Right cardiac atrium (tissue), 5 donors: ENCODE measurements at regions not wholly inside any gene's neighbourhood (a gene's known extent, or its start where the extent isn't known, plus 50 kb on each side); places are given as distances from the start of the nearest gene placed in this dataset.

ENCODE experiments used
- ATAC-seq, 2 donors: fragments of 200-7000 bp; cut with Tn5 transposase; one replicate each; pipeline versions ENCODE4 v1.8.0 to v1.9.1; 2020; ENCODE audit warnings: moderate library complexity in 2 of 2, mild to moderate bottlenecking in 1 of 2
- DNase-seq, 3 donors: peaks; one replicate each; pipeline ENCODE4 v3.0.0-alpha.2; 2020
- H3K27ac ChIP-seq: one replicate; pipeline ENCODE4 v1.5.1; 2013; ENCODE audit warnings: mild to moderate bottlenecking, low read length, control low read depth, moderate library complexity
- H3K27me3 ChIP-seq: one replicate; pipeline ENCODE4 v1.6.1; 2013; ENCODE audit not compliant: control insufficient read depth, insufficient read depth
- H3K4me1 ChIP-seq: one replicate; pipeline ENCODE4 v1.6.1; 2013; ENCODE audit warnings: low read length; ENCODE audit not compliant: control insufficient read depth, insufficient read depth
- H3K4me3 ChIP-seq: one replicate; pipeline ENCODE4 v1.5.1; 2013; ENCODE audit warnings: low read length, control low read depth
- H3K9me3 ChIP-seq: one replicate; pipeline ENCODE4 v1.6.1; 2013; ENCODE audit warnings: low read length; ENCODE audit not compliant: control insufficient read depth
- WGBS: extraction: QIAGEN DNeasy Blood & Tissue Kit; methylation state at CpG from one replicate; pipeline ENCODE4 v1.1.7; 2013; 5-methylcytosine and 5-hydroxymethylcytosine counted together
- intact Hi-C, 4 donors: fragments of 100-400 bp; cut with DNase I; formaldehyde crosslinking; loops; one replicate each; pipeline versions ENCODE4 v1.11.0 to v1.14.0; 2022 to 2023
- donor health status: healthy with polysubstance abuse.
- donor health status: DM: no; HTN: yes; CAD: no.
- donor health status: DM: no; HTN: no; CAD: no.
- donor health status: DM: no; HTN: yes; CAD: no; lungs with severe emphysema.
- donor health status: DM: yes; HTN: yes; CAD: no.

GRCh38 chr1:34296059-34296458, 119.4 kb downstream of the C1orf94 start:
- Histone ChIP-seq H3K9me3 (no peaks in the 10 kb centered on the region), H3K4me1 (no peaks in the 10 kb centered on the region), H3K4me3 (no peak overlapping the region), H3K27ac (no peak overlapping the region), H3K27me3 (no peaks in the 10 kb centered on the region)
- ATAC-seq = no peak
- intact Hi-C loops = no loop called here
- WGBS = 54% methylated on average over 6 of the region's 6 CpGs
- no peak for DNase-seq

DNA sequence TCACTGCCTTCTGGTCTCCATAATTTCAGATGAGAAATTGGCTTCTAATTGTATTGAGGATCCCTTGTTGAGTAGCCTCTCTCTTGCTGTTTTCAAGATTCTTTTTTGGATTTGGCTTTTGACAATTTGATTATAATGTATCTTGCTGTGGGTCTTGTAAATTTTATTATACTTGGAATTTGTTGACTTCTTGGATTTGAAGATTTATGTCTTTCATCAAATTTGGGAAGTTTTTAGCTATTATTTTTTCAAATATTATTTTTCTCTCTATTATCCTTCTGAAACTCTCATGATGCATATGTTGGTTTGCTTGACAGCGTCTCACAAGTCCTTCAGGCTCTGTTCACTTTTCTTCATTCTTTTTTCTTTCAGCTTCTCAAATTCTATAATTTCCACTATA, 126.1 kb downstream of the C1orf94 start:
- ATAC-seq (no peak), DNase-seq (no peak)
- Histone ChIP-seq H3K27ac (no peak overlapping the region), H3K9me3 (no peaks in the 10 kb centered on the region), H3K4me3 (no peak overlapping the region), H3K4me1 (no peaks in the 10 kb centered on the region), H3K27me3 (no peaks in the 10 kb centered on the region)
- intact Hi-C loops = no loop called here
- WGBS = 94% methylated on average over 1 of the region's 1 CpG

- Histone ChIP-seq H3K4me3 (no peak overlapping the region), H3K4me1 (no peaks in the 10 kb centered on the region), H3K27me3 (no peaks in the 10 kb centered on the region), H3K9me3 (no peaks in the 10 kb centered on the region), H3K27ac (no peak overlapping the region)
- intact Hi-C loops = no loop called here
- ATAC-seq (no peak), DNase-seq (no peak)
Observed at GRCh38 chr1:34303218-34303617, 126.5 kb downstream of the C1orf94 start.

DNA sequence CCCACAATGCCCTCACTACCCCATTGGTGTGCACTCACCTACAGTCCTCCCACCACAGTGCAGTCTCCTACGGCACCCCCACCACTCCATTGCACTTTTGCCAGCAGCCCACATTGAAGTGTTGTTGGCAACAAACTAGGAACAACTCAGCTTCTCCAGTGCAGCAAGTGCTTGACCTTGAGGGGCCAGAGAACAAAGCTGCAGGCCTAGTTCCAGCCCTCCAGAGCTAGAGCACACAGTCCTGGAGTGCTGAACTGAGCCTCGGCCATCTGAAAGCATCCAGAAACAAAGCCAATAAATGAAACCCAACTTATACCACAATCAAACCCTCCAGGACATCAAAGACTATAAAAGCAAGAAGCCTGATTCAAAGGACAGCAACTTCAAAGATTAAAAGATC, 129.9 kb downstream of the C1orf94 start:
- DNase-seq (no peak), ATAC-seq (no peak)
- intact Hi-C loops = no loop called here
- no peak overlapping the region for H3K4me3 ChIP-seq
- no peak overlapping the region for H3K27ac ChIP-seq
- 64% methylated on average over 2 of the region's 2 CpGs for WGBS
- no peaks in the 10 kb centered on the region for H3K27me3 ChIP-seq
- no peaks in the 10 kb centered on the region for H3K9me3 ChIP-seq
- H3K4me1 ChIP-seq = no peaks in the 10 kb centered on the region

DNA sequence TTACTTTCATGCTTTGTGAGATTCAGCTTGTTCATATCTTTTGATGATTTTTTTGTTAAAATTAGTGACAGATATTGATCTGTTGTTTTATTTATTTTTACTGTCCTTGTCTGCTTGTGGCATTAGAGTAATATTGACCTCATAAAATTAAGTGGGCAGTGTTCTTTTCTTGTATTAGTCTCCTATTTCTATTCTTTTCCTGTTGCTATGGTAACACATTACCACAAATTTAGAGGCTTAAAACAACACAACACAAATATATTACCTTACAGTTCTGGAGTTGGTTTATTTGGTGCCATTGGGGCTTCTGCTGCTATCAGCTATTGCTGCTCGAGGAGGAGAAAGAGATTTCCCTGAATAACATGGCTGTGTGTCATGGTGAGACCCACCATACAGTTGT, 135.7 kb downstream of the C1orf94 start:
- DNase-seq = no peak
- WGBS = 20% methylated on average over 1 of the region's 1 CpG

GRCh38 chr1:34315974-34316373, 139.3 kb downstream of the C1orf94 start:
- no peak for DNase-seq
- Histone ChIP-seq H3K4me3 (no peak overlapping the region), H3K9me3 (peaks cover 3% of the 10 kb centered on the region), H3K4me1 (no peaks in the 10 kb centered on the region), H3K27me3 (no peaks in the 10 kb centered on the region), H3K27ac (no peak overlapping the region)
- intact Hi-C loops = no loop called here
- no peak for ATAC-seq
- 60% methylated on average over 1 of the region's 1 CpG for WGBS

More for the DNA sequence above, 135.7 kb downstream of the C1orf94 start:
- Histone ChIP-seq H3K9me3 (peaks cover 3% of the 10 kb centered on the region), H3K27ac (no peak overlapping the region), H3K4me1 (no peaks in the 10 kb centered on the region), H3K27me3 (no peaks in the 10 kb centered on the region), H3K4me3 (no peak overlapping the region)
- intact Hi-C loops = no loop called here
- no peak for ATAC-seq

- Histone ChIP-seq H3K9me3 (peaks cover 3% of the 10 kb centered on the region), H3K27ac (no peak overlapping the region), H3K4me3 (no peak overlapping the region), H3K4me1 (no peaks in the 10 kb centered on the region), H3K27me3 (no peaks in the 10 kb centered on the region)
- intact Hi-C loops = no loop called here
- ATAC-seq (no peak), DNase-seq (no peak)
Observed at GRCh38 chr1:34316773-34317172, 140.1 kb downstream of the C1orf94 start.

- WGBS = 42% methylated on average over 4 of the region's 4 CpGs
- H3K27me3 ChIP-seq = no peaks in the 10 kb centered on the region
- no peak overlapping the region for H3K4me3 ChIP-seq
- intact Hi-C loops = no loop called here
- DNase-seq (no peak), ATAC-seq (no peak)
- H3K9me3 ChIP-seq = peaks cover 3% of the 10 kb centered on the region
- H3K4me1 ChIP-seq = no peaks in the 10 kb centered on the region
- no peak overlapping the region for H3K27ac ChIP-seq
Observed at GRCh38 chr1:34319218-34319617, 142.5 kb downstream of the C1orf94 start.

DNA sequence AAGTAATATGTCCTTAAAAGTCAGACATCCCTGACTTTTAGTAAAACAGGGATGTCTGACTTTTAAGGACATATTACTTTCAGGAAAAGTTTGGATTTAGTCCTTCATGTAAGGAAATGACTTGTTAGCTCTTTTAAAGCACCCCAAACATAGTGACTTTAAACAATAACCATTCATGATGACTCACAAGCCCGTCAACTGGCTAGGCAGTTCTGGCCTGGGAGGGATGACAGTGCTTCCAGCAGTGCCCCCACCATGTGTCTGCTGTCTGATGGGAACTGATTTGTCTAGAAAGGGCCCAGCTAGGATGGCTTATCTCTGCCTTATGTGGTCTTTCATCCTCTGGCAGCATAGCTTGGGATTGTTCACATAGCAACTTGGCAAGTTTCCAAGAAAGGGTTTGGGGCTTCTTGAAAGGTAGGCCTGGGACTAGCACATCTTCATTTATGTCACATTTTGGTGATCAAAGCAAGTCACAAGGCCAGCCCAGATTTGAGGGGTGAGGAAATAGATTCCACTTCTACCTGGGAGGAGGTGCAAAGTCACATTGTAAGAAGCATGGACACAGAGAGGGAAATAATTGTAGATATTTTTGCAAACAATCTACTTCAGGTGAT, 143.5 kb downstream of the C1orf94 start:
- DNase-seq (no peak), ATAC-seq (no peak)
- Histone ChIP-seq H3K27ac (no peak overlapping the region), H3K9me3 (peaks cover 3% of the 10 kb centered on the region), H3K27me3 (no peaks in the 10 kb centered on the region), H3K4me3 (no peak overlapping the region), H3K4me1 (no peaks in the 10 kb centered on the region)
- intact Hi-C loops = no loop called here
- WGBS = 56% methylated on average over 1 of the region's 1 CpG

DNA sequence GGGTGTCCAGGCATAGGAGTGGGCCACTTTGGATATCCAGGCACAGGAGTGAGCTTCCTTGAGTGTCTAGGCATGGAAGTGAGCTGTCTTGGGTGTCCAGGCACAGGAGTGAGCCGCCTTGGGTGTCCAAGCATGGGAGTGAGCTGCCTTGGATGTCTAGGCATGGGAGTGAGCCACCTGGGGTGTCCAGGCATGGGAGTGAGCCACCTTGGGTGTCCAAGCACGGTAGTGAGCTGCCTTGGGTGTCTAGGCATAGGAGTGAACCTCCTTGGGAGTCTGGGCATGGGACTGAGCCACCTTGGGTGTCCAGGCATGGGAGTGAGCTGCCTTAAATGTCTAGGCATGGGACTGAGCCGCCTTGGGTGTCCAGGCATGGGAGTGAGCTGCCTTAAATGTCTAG, 146.3 kb downstream of the C1orf94 start:
- 59% methylated on average over 3 of the region's 3 CpGs for WGBS
- Histone ChIP-seq H3K4me3 (no peak overlapping the region), H3K27ac (no peak overlapping the region), H3K4me1 (no peaks in the 10 kb centered on the region), H3K27me3 (no peaks in the 10 kb centered on the region), H3K9me3 (no peaks in the 10 kb centered on the region)
- ATAC-seq = peak in 1 of 2 donors; percentile 14
- DNase-seq = no peak
- intact Hi-C loops = no loop called here

DNA sequence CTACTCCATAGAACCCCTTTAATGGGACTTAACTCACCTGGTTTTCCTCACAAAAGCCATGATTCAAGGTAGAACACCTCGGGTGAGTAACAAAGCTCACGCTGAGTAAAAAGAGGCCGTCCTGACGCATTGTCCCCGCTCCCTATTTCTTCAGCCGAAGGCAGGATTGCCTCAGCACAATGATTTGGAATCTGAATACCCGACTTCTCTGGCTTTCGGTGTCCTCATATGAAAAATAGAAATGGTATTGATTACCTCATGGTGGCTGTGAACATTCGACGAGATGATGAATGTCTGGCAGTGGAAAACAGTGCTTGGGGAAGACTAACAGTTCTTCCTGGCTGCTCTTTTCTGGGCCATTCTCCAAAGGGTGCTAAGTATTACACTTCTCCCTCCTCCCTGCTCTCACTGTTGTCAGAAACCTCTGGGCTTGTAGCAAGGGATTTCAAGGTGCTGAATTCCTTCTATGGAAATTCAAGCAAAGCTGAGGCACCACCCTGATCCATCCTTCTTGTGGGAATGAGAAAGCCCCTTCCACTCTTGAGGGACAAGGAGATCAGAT, 148.3 kb downstream of the C1orf94 start:
- DNase-seq (no peak), ATAC-seq (no peak)
- Histone ChIP-seq H3K9me3 (no peaks in the 10 kb centered on the region), H3K27me3 (no peaks in the 10 kb centered on the region), H3K27ac (no peak overlapping the region), H3K4me1 (no peaks in the 10 kb centered on the region), H3K4me3 (no peak overlapping the region)
- 67% methylated on average over 10 of the region's 10 CpGs for WGBS
- intact Hi-C loops = no loop called here

DNA sequence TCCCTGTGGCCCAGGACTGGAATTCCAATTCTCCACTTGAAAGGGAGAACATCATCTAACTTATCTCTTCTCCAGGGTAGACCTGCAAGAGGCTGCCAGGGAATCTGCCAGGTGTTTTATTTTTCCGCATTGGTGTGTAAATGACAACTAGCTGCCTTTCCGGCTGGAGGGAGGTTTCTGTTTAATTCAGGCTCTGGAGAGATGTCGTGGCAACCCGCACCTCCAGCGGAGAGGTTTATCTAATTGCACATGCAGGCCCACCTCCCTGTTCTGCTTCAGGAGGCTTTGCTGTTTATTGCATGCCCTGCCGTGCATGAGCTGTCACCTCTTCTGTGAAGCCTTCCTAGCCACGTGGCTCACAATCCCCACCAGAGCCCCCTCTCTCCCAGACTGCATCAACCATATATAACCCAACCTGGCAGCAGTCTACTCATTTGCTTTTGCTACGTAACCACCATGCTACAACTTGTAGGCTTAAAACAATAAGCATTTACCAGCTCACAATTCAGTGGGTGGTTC, 151.6 kb downstream of the C1orf94 start:
- no peak for DNase-seq
- Histone ChIP-seq H3K9me3 (no peaks in the 10 kb centered on the region), H3K27me3 (no peaks in the 10 kb centered on the region), H3K27ac (no peak overlapping the region), H3K4me1 (no peaks in the 10 kb centered on the region), H3K4me3 (no peak overlapping the region)
- no peak for ATAC-seq
- 48% methylated on average over 8 of the region's 8 CpGs for WGBS
- intact Hi-C loops = no loop called here
